NB4 (cell line): ENCODE measurements at regions not wholly inside any gene's neighbourhood (a gene's known extent, or its start where the extent isn't known, plus 50 kb on each side); places are given as distances from the start of the nearest gene placed in this dataset.

Experiments used
- CTCF ChIP-seq: IDR thresholded peaks from one replicate; pipeline ENCODE4 v1.5.1; 2012; ENCODE audit warnings: low read depth, low read length
- MAX ChIP-seq: IDR thresholded peaks from 2 replicates; pipeline ENCODE4 v1.6.1; 2011; ENCODE audit warnings: low read depth, low read length
- MYC ChIP-seq: IDR thresholded peaks from 2 replicates; pipeline ENCODE4 v1.6.1; 2011; ENCODE audit warnings: low read depth, low read length
- POLR2A ChIP-seq: IDR thresholded peaks from 2 replicates; pipeline ENCODE4 v1.6.1; 2011; ENCODE audit warnings: mild to moderate bottlenecking; ENCODE audit not compliant: insufficient read length; ENCODE audit errors: extremely low read depth

DNA sequence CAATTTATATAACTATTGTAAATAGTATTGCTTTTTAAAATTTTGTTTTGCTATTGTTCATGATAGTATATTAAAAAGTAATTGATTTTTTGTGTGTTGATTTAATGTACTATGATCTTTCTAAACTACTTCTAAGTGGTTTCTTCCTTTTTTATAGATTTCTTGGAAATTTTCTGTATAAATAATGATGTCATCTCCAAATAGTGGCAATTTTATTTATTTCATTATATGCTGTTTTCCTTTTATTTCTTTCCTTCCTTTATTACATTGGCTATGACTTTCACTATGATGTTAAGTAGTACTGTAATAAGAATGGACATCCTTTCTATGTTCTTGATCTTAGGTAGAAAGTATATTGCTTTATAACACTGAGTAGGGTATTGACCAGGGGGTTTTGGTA, 451.5 kb upstream of the SPTLC3 start:
- TF ChIP-seq MAX (no peak), CTCF (no peak), POLR2A (no peak), MYC (no peak)
